ENCODE measurements at regions not wholly inside any gene's neighbourhood (a gene's known extent, or its start where the extent isn't known, plus 50 kb on each side); places are given as distances from the start of the nearest gene placed in this dataset.

DNA sequence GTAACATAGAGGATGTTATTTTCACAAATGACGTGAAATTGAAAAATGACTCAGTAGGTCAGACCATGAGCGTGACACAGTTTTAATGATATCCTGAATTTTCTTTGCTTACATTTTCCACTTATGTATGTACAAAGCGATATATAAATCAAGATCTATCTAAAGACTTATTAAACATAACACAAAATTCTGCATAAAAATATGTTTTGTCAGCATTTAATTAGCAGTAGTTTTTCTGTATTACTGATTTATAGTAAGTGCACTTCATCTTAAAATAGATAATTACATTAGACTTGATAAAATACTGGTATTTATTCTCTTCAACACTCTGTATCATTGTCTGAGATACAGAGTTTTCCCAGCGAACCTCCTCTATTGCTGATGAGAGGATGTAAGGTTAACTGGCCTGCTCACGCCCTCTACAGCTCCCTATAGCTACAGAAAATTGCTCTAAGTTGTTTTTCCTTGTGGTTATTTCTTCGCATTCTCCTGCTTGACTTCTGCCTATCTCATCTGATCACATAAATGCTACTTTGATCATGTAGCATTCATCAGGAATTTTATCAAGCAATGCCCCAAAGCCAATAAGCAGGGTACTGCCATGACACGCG is 548.8 kb upstream of the REG3G start:
- DNase-seq (no peak), ATAC-seq (ENCODE audit: low read depth) (no peak)
- no peaks in the 10 kb centered on the region for H3K27me3 ChIP-seq (ENCODE audit: control insufficient read depth, insufficient read depth, low read length)
- no peak overlapping the region for H3K4me2 ChIP-seq (ENCODE audit: low read depth, low read length)
- no peak overlapping the region for H3K9ac ChIP-seq (ENCODE audit: low read depth, low read length)
- H3K79me1 ChIP-seq (ENCODE audit: low read depth in 1 of 2, low read length in 2 of 2) = no peaks in the 10 kb centered on the region
- no peak overlapping the region for H2AK9ac ChIP-seq (replicated peaks; ENCODE audit: low read depth, low read length, poor library complexity)
- no TSS peak for BruUV-seq (replicated peaks)
- H3K4me1 ChIP-seq (ENCODE audit: control insufficient read depth, insufficient read depth, low read length) = no peaks in the 10 kb centered on the region
- no peak overlapping the region for H4K8ac ChIP-seq (ENCODE audit: low read depth in 2 of 2, low read length in 2 of 2)
- H3K27ac ChIP-seq (ENCODE audit: insufficient read depth, low read length) = no peak overlapping the region
- H3K4ac ChIP-seq (ENCODE audit: low read depth, low read length) = no peak overlapping the region
- H3K56ac ChIP-seq (ENCODE audit: extremely low read depth, insufficient read depth, low read length) = no peak overlapping the region
- no peak overlapping the region for H3K4me3 ChIP-seq (ENCODE audit: insufficient read depth, low read depth, low read length)
- dilution Hi-C loops (cut with HindIII; ENCODE audit: low sequenced_read_pairs, unreplicated experiment) (no loop called here), intact Hi-C loops (cut with micrococcal nuclease) (no loop called here), in situ Hi-C loops (cut with MboI; ENCODE audit: low sequenced_read_pairs) (no loop called here)
- no peak overlapping the region for H2BK5ac ChIP-seq (ENCODE audit: low read depth, low read length, poor library complexity, severe bottlenecking)
- no CpG with 5 or more reads among the region's 8 CpGs for WGBS, 2 experiments (ENCODE audit: extremely low coverage in 2 of 2, insufficient read length in 1 of 2)
- H3K14ac ChIP-seq (replicated peaks; ENCODE audit: low read depth, low read length) = no peak overlapping the region
- no peaks in the 10 kb centered on the region for H4K20me1 ChIP-seq (ENCODE audit: insufficient read depth, low read length)
- H4K5ac ChIP-seq (ENCODE audit: low read depth, low read length) = no peak overlapping the region
- H2BK15ac ChIP-seq (ENCODE audit: low read depth, low read length) = no peak overlapping the region
- H3K36me3 ChIP-seq (ENCODE audit: control insufficient read depth, insufficient read depth, low read length) = no peaks in the 10 kb centered on the region
- H2AFZ ChIP-seq (replicated peaks; ENCODE audit: low read length, poor library complexity) = no peak overlapping the region
- H2BK20ac ChIP-seq (ENCODE audit: low read depth, low read length) = no peak overlapping the region
- no peak overlapping the region for H2AK5ac ChIP-seq (ENCODE audit: low read depth, low read length)
- TF ChIP-seq MAFK (IDR thresholded peaks at IDR 0.05; ENCODE audit: low read depth, low read length) (peak; percentile 73), CTCF (conservative IDR thresholded peaks at IDR 0.05; ENCODE audit: low read depth, low read length) (no peak)
- ChIA-PET POLR2A (ENCODE audit: unreplicated experiment) (no interaction called here), CTCF (no interaction called here)
- H3K9me1 ChIP-seq (ENCODE audit: insufficient read depth, low read length) = no peaks in the 10 kb centered on the region
- H3K9me3 ChIP-seq (ENCODE audit: control insufficient read depth, insufficient read depth, low read length) = no peaks in the 10 kb centered on the region; the same call in 1 of the 2 replicates
- H3K23ac ChIP-seq (ENCODE audit: low read depth, low read length) = no peak overlapping the region
- H3K18ac ChIP-seq (ENCODE audit: low read depth, low read length) = no peak overlapping the region
- no peak overlapping the region for H2BK120ac ChIP-seq (ENCODE audit: low read depth, low read length)
- H4K91ac ChIP-seq (ENCODE audit: insufficient read depth, low read depth, low read length) = no peak overlapping the region

Measured in IMR-90 (cell line).